ENCODE measurements at regions not wholly inside any gene's neighbourhood (a gene's known extent, or its start where the extent isn't known, plus 50 kb on each side); places are given as distances from the start of the nearest gene placed in this dataset.

GRCh38 chr5:127228540-127229184 lies 61.9 kb upstream of the MEGF10 start:
- TF ChIP-seq MAX (CRISPR knock-in tag; IDR thresholded peaks at IDR 0.05) = no peak
- no peak for TF ChIP-seq ZNF423 (CRISPR knock-in tag; IDR thresholded peaks at IDR 0.05)
- TF ChIP-seq CTCF (IDR thresholded peaks at IDR 0.05) = no peak
- TF ChIP-seq FOXK1 (CRISPR knock-in tag; IDR thresholded peaks at IDR 0.05) = no peak
- no peak for TF ChIP-seq ATF6 (CRISPR knock-in tag; IDR thresholded peaks at IDR 0.05)
- no peak for TF ChIP-seq FOXJ3 (CRISPR knock-in tag; IDR thresholded peaks at IDR 0.05; ENCODE audit: borderline replicate concordance)
- TF ChIP-seq ELF4 (CRISPR knock-in tag; IDR thresholded peaks at IDR 0.05; ENCODE audit: low read depth) = no peak
- no peak for TF ChIP-seq ZNF416 (CRISPR knock-in tag; IDR thresholded peaks at IDR 0.05)
- no peak for TF ChIP-seq CREB1 (CRISPR knock-in tag; IDR thresholded peaks at IDR 0.05)
- no peak for TF ChIP-seq ZNF281 (CRISPR knock-in tag; IDR thresholded peaks at IDR 0.05)
- no peak for TF ChIP-seq NFYB (CRISPR knock-in tag; conservative IDR thresholded peaks at IDR 0.05; ENCODE audit: low read depth)
- no peak for TF ChIP-seq GABPB1 (CRISPR knock-in tag; IDR thresholded peaks at IDR 0.05)
- no peak for TF ChIP-seq ZBTB43 (CRISPR knock-in tag; IDR thresholded peaks at IDR 0.05)
- no peak for TF ChIP-seq PRDM15 (CRISPR knock-in tag; IDR thresholded peaks at IDR 0.05)

Data from WTC11 (cell line).